Stomach (tissue), 4 donors: ENCODE measurements at regions not wholly inside any gene's neighbourhood (a gene's known extent, or its start where the extent isn't known, plus 50 kb on each side); places are given as distances from the start of the nearest gene placed in this dataset.

Source experiments
- CTCF ChIP-seq, 7 experiments: fragments of 450-650 bp in 4 of 7; fragments of 200-600 bp in 3 of 7; sonication (generic) in 3 of 7; IDR thresholded peaks; one replicate each; pipeline ENCODE4 v1.5.1; 2016 to 2019; ENCODE audit warnings: antibody characterized with exemption in 7 of 7, control low read depth in 2 of 7, mild to moderate bottlenecking in 1 of 7
- POLR2AphosphoS5 ChIP-seq, 3 donors: sonication (generic); formaldehyde crosslinking; IDR thresholded peaks; one replicate each; pipeline ENCODE4 v1.6.1; 2016; ENCODE audit warnings: antibody characterized with exemption in 3 of 3

GRCh38 chr1:40924767-40925166 is 54.7 kb upstream of the CTPS1 start:
- TF ChIP-seq POLR2AphosphoS5 (IDR thresholded peaks at IDR 0.05) (no peak), CTCF (IDR thresholded peaks at IDR 0.05) (no peak)
